ENCODE measurements at regions not wholly inside any gene's neighbourhood (a gene's known extent, or its start where the extent isn't known, plus 50 kb on each side); places are given as distances from the start of the nearest gene placed in this dataset.

GRCh38 chr18:6593142-6593885, 136.2 kb upstream of the ARHGAP28 start:
- ATAC-seq (no peak), DNase-seq (no peak)
- Mint-ChIP-seq H3K4me3 (no peak overlapping the region), H3K27ac (no peak overlapping the region), H3K4me1 (ENCODE audit: low read depth) (no peaks in the 10 kb centered on the region), H3K9me3 (no peaks in the 10 kb centered on the region), H3K27me3 (no peaks in the 10 kb centered on the region), H3K36me3 (ENCODE audit: low read depth) (no peaks in the 10 kb centered on the region)
- ChIA-PET CTCF (no interaction called here), POLR2A (no interaction called here)
- no peak for TF ChIP-seq CTCF (IDR thresholded peaks at IDR 0.05)
- intact Hi-C loops (cut with micrococcal nuclease): no loop called here

- Mint-ChIP-seq H3K4me1 (ENCODE audit: low read depth) (no peaks in the 10 kb centered on the region), H3K36me3 (ENCODE audit: low read depth) (no peaks in the 10 kb centered on the region), H3K27ac (no peak overlapping the region), H3K4me3 (no peak overlapping the region), H3K9me3 (no peaks in the 10 kb centered on the region), H3K27me3 (no peaks in the 10 kb centered on the region)
- no peak for TF ChIP-seq CTCF (IDR thresholded peaks at IDR 0.05)
- POLR2A ChIA-PET: no interaction called here
- CTCF ChIA-PET: no interaction called here
- DNase-seq: no peak
- intact Hi-C loops (cut with micrococcal nuclease): no loop called here
- ATAC-seq: no peak
These were observed 133.8 kb upstream of the ARHGAP28 start for GRCh38 chr18:6595666-6596065.

GRCh38 chr18:6598657-6599056, 130.9 kb upstream of the ARHGAP28 start:
- H3K4me1 Mint-ChIP-seq (ENCODE audit: low read depth): no peaks in the 10 kb centered on the region

GRCh38 chr18:6600667-6601167, 128.8 kb upstream of the ARHGAP28 start:
- H3K36me3 Mint-ChIP-seq (ENCODE audit: low read depth): no peaks in the 10 kb centered on the region
- POLR2A ChIA-PET: no interaction called here
- no peak for DNase-seq

More at GRCh38 chr18:6598657-6599056, 130.9 kb upstream of the ARHGAP28 start:
- DNase-seq (no peak), ATAC-seq (no peak)
- Mint-ChIP-seq H3K4me3 (no peak overlapping the region), H3K27me3 (no peaks in the 10 kb centered on the region), H3K9me3 (no peaks in the 10 kb centered on the region), H3K27ac (no peak overlapping the region), H3K36me3 (ENCODE audit: low read depth) (no peaks in the 10 kb centered on the region)
- intact Hi-C loops (cut with micrococcal nuclease): no loop called here
- ChIA-PET CTCF (no interaction called here), POLR2A (no interaction called here)
- TF ChIP-seq CTCF (IDR thresholded peaks at IDR 0.05): no peak

More at GRCh38 chr18:6600667-6601167, 128.8 kb upstream of the ARHGAP28 start:
- ATAC-seq: no peak
- no peak for TF ChIP-seq CTCF (IDR thresholded peaks at IDR 0.05)
- Mint-ChIP-seq H3K4me1 (ENCODE audit: low read depth) (no peaks in the 10 kb centered on the region), H3K27ac (no peak overlapping the region), H3K4me3 (no peak overlapping the region), H3K27me3 (no peaks in the 10 kb centered on the region), H3K9me3 (no peaks in the 10 kb centered on the region)
- CTCF ChIA-PET: no interaction called here
- intact Hi-C loops (cut with micrococcal nuclease): no loop called here
